ENCODE measurements at regions not wholly inside any gene's neighbourhood (a gene's known extent, or its start where the extent isn't known, plus 50 kb on each side); places are given as distances from the start of the nearest gene placed in this dataset.

DNA sequence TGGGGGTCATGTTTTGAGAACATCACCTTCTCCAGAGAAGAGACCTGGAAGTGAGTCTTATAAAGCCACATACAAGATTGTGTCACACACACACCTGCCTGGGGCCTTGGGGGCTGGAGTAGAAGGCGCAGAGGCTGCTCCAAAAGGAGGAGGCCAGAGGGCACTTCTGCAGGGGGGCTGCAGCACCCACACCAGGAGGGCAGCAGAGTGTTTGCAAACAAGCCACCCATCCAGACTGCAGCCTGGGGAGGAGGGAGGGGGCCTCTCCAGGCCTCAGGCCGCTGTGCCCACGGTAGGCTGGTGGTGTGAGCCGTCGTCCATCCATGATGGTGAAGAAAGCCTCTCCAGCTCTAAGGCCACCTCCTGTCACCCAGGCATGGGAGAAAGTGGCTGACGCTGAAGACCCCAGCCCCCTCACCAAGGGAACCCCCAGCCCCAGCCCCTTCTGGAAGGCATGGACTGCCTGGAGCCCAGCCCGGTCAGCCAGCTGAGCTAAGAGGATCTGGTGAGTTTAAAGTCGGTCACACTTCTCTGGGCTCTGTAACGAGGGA, 77.5 kb downstream of the FOXL3 start:
- Histone ChIP-seq H3K9ac (ENCODE audit: low read length) (no peak overlapping the region), H3K4me3 (ENCODE audit: low read length) (no peak overlapping the region), H3K36me3 (ENCODE audit: control insufficient read depth, insufficient read depth, low read length, severe bottlenecking) (no peaks in the 10 kb centered on the region), H3K9me3 (ENCODE audit: control insufficient read depth, low read length) (no peaks in the 10 kb centered on the region), H3K27me3 (replicated peaks; ENCODE audit: control insufficient read depth, insufficient read depth, low read length) (peaks cover 35% of the 10 kb centered on the region), H3K4me1 (ENCODE audit: control insufficient read depth, insufficient read depth, low read length) (no peaks in the 10 kb centered on the region)
- DNase-seq (ENCODE audit: low read depth), result no peak

DNA sequence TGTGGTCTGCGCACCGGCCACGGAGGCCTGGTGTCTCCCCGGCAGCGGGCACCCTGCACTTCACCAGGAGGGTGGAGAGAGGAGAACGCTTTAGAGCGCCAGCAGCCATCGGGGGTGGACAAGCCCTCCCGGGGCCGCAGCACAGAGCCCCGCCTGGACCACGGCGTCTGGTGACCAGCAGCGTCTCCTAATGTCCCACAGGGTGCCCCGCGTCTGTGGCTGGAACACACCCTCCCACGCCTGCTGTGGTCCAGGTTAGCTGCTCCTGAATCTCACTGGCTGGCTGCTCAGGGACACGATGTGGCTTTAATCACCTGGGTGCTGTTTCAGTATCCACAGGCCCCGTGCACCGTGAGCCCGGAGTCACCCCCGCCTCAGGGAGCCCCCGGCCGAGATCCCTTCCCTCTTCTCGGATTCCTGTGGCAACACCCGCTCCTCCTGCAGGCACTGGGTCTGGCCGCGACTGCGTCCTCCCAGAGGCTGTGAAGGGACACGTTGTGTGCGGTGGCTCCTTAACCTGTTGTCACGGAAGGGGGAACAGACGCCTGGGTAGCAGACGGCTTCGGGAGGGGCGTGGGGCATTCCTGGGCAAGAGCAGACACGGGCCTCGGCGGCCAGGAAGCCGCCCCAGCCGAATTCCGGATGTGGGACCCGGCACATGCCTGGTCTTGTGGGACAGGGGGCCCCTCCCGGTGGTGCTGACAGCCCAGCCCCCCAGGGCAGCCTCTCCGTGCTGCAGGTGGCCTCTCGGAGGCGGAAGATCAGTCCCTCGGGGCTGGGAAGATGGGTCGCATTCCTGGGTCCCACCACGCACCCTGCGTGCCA, 78.9 kb downstream of the FOXL3 start:
- peaks cover 26% of the 10 kb centered on the region for H3K27me3 ChIP-seq (replicated peaks; ENCODE audit: control insufficient read depth, insufficient read depth, low read length)
- H3K4me1 ChIP-seq (ENCODE audit: control insufficient read depth, insufficient read depth, low read length), result no peaks in the 10 kb centered on the region
- no peak for DNase-seq (ENCODE audit: low read depth)
- H3K9me3 ChIP-seq (ENCODE audit: control insufficient read depth, low read length), result no peaks in the 10 kb centered on the region
- H3K9ac ChIP-seq (ENCODE audit: low read length), result no peak overlapping the region
- no peak overlapping the region for H3K4me3 ChIP-seq (ENCODE audit: low read length)
- H3K36me3 ChIP-seq (ENCODE audit: control insufficient read depth, insufficient read depth, low read length, severe bottlenecking), result no peaks in the 10 kb centered on the region

DNA sequence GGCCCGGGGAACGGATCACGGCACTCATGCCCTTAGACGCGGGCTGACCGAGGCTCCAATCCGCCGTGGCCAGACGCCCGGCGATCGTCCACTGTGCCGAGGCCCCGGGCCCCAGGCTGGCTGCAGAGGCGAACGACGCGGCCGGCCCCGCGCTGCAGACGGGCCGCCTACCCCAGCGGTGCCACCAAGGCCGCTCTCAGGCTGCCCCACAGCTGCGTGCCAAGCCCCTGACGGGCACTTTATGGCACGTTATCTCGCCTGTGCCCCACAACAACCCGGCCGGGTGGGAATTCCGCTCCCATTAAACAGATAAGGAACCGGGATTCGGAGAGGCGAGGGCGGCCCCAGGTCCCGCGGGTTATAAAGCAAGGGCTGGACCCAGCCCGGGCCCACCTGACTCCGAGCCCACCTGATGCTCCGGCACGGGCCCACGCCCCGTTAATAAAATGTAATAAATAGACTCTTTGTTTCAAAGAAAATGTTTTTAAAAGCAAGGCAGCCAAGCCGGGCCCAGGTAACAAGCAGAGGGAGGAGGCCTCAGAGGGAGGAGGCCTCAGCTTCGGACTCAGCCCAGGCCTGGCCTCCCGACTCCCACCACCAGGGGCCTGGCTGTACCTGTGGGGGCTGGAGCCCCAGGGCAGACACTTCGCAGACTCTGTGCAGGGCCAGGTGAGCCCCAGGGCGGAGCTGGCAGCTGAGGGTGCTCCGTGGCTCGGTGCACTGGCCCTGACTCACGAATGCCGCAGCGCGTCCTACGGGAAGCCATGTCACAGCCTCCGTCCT, 79.7 kb downstream of the FOXL3 start:
- DNase-seq (ENCODE audit: low read depth), result no peak
- Histone ChIP-seq H3K9me3 (ENCODE audit: control insufficient read depth, low read length) (no peaks in the 10 kb centered on the region), H3K36me3 (ENCODE audit: control insufficient read depth, insufficient read depth, low read length, severe bottlenecking) (no peaks in the 10 kb centered on the region), H3K4me1 (ENCODE audit: control insufficient read depth, insufficient read depth, low read length) (no peaks in the 10 kb centered on the region), H3K27me3 (replicated peaks; ENCODE audit: control insufficient read depth, insufficient read depth, low read length) (peaks cover 26% of the 10 kb centered on the region), H3K4me3 (ENCODE audit: low read length) (no peak overlapping the region), H3K9ac (ENCODE audit: low read length) (no peak overlapping the region)

DNA sequence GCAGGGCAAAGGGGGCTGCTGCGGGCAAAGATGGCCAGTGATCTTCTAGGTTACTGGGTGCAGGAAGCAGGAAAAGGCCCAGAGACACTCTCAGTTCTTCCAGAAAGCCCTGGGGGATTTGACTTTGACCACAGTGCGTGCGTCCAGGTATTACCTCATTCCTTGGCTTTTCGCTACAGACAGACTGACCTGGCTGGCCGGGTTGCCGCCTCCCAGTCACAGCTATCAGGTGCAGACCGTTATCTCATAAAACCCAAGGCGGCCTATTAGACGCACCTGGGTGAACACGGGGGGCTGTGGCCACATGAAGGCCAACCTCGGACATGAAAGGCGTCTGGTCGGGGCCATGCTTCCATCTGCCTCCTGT, 80.3 kb downstream of the FOXL3 start:
- no peaks in the 10 kb centered on the region for H3K9me3 ChIP-seq (ENCODE audit: control insufficient read depth, low read length)
- H3K4me1 ChIP-seq (ENCODE audit: control insufficient read depth, insufficient read depth, low read length), result no peaks in the 10 kb centered on the region
- no peak overlapping the region for H3K4me3 ChIP-seq (ENCODE audit: low read length)
- no peak for DNase-seq (ENCODE audit: low read depth)
- no peak overlapping the region for H3K9ac ChIP-seq (ENCODE audit: low read length)
- no peaks in the 10 kb centered on the region for H3K36me3 ChIP-seq (ENCODE audit: control insufficient read depth, insufficient read depth, low read length, severe bottlenecking)
- peaks cover 27% of the 10 kb centered on the region for H3K27me3 ChIP-seq (replicated peaks; ENCODE audit: control insufficient read depth, insufficient read depth, low read length)

DNA sequence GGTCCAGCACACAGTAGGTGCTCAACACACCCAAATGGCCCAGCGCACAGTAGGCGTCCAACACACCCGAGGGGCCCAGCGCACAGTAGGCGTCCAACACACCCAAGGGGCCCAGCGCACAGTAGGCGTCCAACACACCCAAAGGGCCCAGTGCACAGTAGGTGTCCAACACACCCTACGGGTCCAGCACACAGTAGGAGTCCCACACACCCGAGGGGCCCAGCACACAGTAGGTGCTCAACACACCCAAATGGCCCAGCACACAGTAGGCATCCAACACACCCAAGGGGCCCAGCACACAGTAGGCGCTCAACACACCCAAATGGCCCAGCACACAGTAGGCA, 80.8 kb downstream of the FOXL3 start:
- Histone ChIP-seq H3K4me1 (ENCODE audit: control insufficient read depth, insufficient read depth, low read length) (no peaks in the 10 kb centered on the region), H3K9ac (ENCODE audit: low read length) (no peak overlapping the region), H3K9me3 (ENCODE audit: control insufficient read depth, low read length) (no peaks in the 10 kb centered on the region), H3K4me3 (ENCODE audit: low read length) (no peak overlapping the region), H3K36me3 (ENCODE audit: control insufficient read depth, insufficient read depth, low read length, severe bottlenecking) (no peaks in the 10 kb centered on the region), H3K27me3 (replicated peaks; ENCODE audit: control insufficient read depth, insufficient read depth, low read length) (peaks cover 24% of the 10 kb centered on the region)
- no peak for DNase-seq (ENCODE audit: low read depth)

DNA sequence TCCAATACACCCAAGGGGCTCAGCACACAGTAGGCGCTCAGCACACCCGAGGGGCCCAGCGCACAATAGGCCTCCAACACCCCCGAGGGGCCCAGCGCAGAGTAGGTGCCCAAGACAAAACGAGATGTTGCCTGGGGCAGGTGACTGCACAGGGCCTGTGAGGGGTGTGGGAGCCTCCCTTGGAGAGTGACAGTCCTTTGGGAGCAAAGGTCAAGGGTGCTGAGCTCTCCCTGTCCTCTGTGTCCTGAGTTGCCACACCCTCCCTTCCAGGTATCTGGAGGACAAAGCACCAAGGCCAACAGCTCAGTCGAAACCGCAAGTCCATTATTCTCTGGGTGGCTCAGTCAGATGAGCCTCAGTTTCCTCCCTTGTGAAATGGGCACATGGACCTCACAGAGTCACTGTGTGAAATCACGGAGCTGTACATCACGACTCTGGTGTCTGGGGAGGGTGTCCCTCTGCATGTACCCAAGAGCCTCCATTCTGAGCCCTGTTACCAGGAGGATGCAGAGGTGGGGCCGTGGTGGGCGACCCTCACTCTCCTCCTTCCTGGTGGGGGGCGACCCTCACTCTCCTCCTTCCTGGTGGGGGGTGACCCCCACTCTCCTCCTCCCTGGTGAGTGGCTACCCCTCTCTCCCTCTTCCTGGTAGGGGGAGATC, 81.3 kb downstream of the FOXL3 start:
- no peaks in the 10 kb centered on the region for H3K36me3 ChIP-seq (ENCODE audit: control insufficient read depth, insufficient read depth, low read length, severe bottlenecking)
- no peak overlapping the region for H3K9ac ChIP-seq (ENCODE audit: low read length)
- no peak overlapping the region for H3K4me3 ChIP-seq (ENCODE audit: low read length)
- peaks cover 20% of the 10 kb centered on the region for H3K27me3 ChIP-seq (replicated peaks; ENCODE audit: control insufficient read depth, insufficient read depth, low read length)
- DNase-seq (ENCODE audit: low read depth), result no peak
- H3K9me3 ChIP-seq (ENCODE audit: control insufficient read depth, low read length), result no peaks in the 10 kb centered on the region
- no peaks in the 10 kb centered on the region for H3K4me1 ChIP-seq (ENCODE audit: control insufficient read depth, insufficient read depth, low read length)

DNA sequence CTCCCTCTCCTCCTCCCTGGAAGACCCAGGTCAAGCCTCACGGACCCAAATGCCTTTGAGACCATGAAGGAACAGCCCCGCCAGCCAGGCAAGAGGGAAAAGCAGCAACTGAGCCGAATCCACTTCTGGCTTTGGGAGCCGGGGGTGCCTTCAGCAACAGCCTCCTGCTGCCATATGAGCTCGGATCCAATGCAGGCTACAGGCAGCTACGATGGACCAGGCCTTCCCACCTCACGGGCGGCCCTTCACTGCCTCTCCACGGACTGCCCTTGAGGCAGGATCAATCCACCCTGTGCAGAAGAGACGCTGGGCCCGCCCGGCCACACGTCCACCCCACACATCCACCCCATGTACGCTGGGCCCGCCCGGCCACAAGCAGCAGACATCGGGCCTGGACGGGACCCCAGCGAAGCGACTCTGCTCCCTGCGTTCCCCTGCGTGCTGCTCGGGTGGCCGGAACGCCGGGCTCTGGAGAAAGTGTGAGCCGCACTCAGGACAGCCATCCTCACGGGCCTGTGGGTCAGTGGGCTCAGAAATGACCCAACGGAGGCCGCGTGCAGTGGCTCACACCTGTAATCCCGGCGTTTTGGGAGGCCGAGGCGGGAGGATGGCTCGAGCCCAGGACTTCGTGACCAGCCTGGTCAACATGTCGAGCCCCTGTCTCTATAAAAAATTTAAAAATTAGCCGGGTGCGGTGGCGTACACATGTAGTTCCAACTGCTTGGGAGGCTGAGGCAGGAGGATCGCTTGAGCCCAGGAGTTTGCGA, 82.0 kb downstream of the FOXL3 start:
- no peak overlapping the region for H3K4me3 ChIP-seq (ENCODE audit: low read length)
- no peak overlapping the region for H3K9ac ChIP-seq (ENCODE audit: low read length)
- DNase-seq (ENCODE audit: low read depth), result no peak
- H3K27me3 ChIP-seq (replicated peaks; ENCODE audit: control insufficient read depth, insufficient read depth, low read length), result peaks cover 24% of the 10 kb centered on the region
- H3K4me1 ChIP-seq (ENCODE audit: control insufficient read depth, insufficient read depth, low read length), result no peaks in the 10 kb centered on the region
- H3K36me3 ChIP-seq (ENCODE audit: control insufficient read depth, insufficient read depth, low read length, severe bottlenecking), result no peaks in the 10 kb centered on the region
- H3K9me3 ChIP-seq (ENCODE audit: control insufficient read depth, low read length), result no peaks in the 10 kb centered on the region

DNA sequence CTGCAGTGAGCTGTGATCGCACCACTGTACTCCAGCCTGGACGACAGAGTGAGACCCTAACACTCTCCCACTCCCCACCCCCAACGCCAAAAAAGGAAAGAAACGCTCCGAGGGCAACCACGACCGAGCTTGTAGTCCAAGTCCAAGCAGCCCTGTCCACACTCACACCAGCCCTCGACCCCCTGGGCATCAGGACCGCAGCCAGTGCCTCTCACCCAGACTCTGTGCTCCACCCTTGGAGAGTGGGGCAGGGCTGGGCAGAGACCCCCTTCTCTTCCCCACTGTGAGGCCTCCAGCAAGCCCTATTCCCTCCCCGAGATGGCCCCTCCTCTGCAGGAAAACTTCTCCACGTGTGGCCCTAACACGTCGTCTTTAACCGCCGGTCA, 82.6 kb downstream of the FOXL3 start:
- H3K4me1 ChIP-seq (ENCODE audit: control insufficient read depth, insufficient read depth, low read length), result no peaks in the 10 kb centered on the region
- no peak for DNase-seq (ENCODE audit: low read depth)
- H3K36me3 ChIP-seq (ENCODE audit: control insufficient read depth, insufficient read depth, low read length, severe bottlenecking), result no peaks in the 10 kb centered on the region
- H3K4me3 ChIP-seq (ENCODE audit: low read length), result no peak overlapping the region
- H3K9ac ChIP-seq (ENCODE audit: low read length), result no peak overlapping the region
- no peaks in the 10 kb centered on the region for H3K9me3 ChIP-seq (ENCODE audit: control insufficient read depth, low read length)
- peaks cover 20% of the 10 kb centered on the region for H3K27me3 ChIP-seq (replicated peaks; ENCODE audit: control insufficient read depth, insufficient read depth, low read length)

DNA sequence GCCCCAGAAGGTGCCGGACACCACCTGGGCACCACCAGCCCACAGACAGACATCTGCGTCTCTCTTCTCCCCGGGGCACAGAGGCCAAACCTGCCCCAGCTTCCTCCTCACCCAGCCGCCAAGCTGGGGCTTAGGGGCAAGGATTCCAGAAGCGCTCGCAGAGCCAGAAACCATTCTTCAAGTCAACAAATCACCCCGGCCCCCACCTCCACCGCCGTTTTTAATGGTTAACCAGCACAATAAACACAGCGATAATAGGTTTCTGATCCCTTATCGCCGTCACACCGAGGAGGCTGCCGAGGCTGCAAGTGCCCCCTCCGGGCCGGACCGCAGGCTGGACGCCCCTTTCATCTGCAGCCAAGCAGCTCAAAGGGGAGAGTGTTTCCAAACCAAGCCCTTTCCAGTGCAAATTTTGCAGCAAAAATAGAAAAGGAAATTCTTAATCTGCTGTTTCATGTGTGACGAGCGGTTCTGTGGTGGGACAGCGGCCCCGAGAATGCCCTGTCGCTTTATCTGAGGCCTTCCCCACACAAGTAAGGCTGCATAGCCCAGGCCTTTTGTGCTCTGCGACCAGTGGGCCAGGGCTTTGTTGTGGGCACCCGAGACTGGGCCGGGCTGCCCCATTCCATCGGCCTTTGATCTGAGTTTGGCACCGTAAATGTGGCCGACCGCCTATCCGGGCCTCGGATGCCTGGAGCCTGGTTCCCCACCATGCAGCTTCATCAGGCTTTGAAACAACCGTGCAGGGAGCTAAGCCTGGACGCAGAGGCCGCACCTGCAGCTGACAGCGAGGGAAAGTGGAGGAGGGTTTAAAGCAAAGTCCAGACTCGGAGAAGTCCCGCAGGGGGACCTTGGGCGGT, 83.2 kb downstream of the FOXL3 start:
- H3K27me3 ChIP-seq (replicated peaks; ENCODE audit: control insufficient read depth, insufficient read depth, low read length), result peaks cover 22% of the 10 kb centered on the region
- no peaks in the 10 kb centered on the region for H3K4me1 ChIP-seq (ENCODE audit: control insufficient read depth, insufficient read depth, low read length)
- no peaks in the 10 kb centered on the region for H3K9me3 ChIP-seq (ENCODE audit: control insufficient read depth, low read length)
- DNase-seq (ENCODE audit: low read depth), result no peak
- H3K9ac ChIP-seq (ENCODE audit: low read length), result no peak overlapping the region
- no peak overlapping the region for H3K4me3 ChIP-seq (ENCODE audit: low read length)
- no peaks in the 10 kb centered on the region for H3K36me3 ChIP-seq (ENCODE audit: control insufficient read depth, insufficient read depth, low read length, severe bottlenecking)
